Endothelial cell of umbilical vein (primary cell): ENCODE measurements at regions not wholly inside any gene's neighbourhood (a gene's known extent, or its start where the extent isn't known, plus 50 kb on each side); places are given as distances from the start of the nearest gene placed in this dataset.

Experiments used
- BruUV-seq: library from RNA; stranded (reverse); fragments of 400-500 nt; replicated peaks from 2 replicates; lab custom pipeline; 2021; lab: Mats Ljungman, UMichigan
- CTCF ChIA-PET: fragments of 300-600, 350-600 bp; sonication (Branson Sonifier 250); formaldehyde crosslinking; loops from one replicate; lab custom pipeline; 2021; ENCODE audit warnings: antibody characterized with exemption, inconsistent platforms; lab: Charles Lee
- POLR2A ChIA-PET: fragments of 300-600, 350-600 bp; sonication (Branson Sonifier 250); formaldehyde crosslinking; loops from one replicate; lab custom pipeline; 2021; ENCODE audit warnings: antibody characterized with exemption, inconsistent platforms; lab: Charles Lee
- DNase-seq: peaks from one replicate; pipeline ENCODE4 v3.0.0-alpha.2; 2011; ENCODE audit warnings: low read depth, low spot score
- FAIRE-seq: peaks from 2 replicates; lab custom pipeline; 2011; peaks lifted over from hg19 to GRCh38; lab: Jason Lieb, UNC
- H2AFZ ChIP-seq: 2 replicates; pipeline ENCODE4 v1.6.0; 2012; ENCODE audit warnings: low read depth, low read length, control low read depth, inconsistent platforms
- H3K27ac ChIP-seq: 2 replicates; pipeline ENCODE4 v1.5.1; 2011; ENCODE audit warnings: low read depth, mild to moderate bottlenecking, control low read depth, low read length, moderate library complexity; ENCODE audit not compliant: insufficient read depth
- H3K27me3 ChIP-seq, 2 experiments: 2 replicates each; pipeline versions ENCODE4 v1.6.0 to v1.6.1; 2011; ENCODE audit warnings: low read length in 2 of 2, mixed read lengths in 1 of 2; ENCODE audit not compliant: control insufficient read depth in 2 of 2, insufficient read depth in 2 of 2
- H3K36me3 ChIP-seq, 2 experiments: 2 replicates in 1 of 2; 3 replicates in 1 of 2; pipeline ENCODE4 v1.5.1; 2011; ENCODE audit warnings: low read length in 2 of 2, mild to moderate bottlenecking in 1 of 2, moderate library complexity in 1 of 2; ENCODE audit not compliant: control insufficient read depth in 2 of 2, insufficient read depth in 2 of 2; ENCODE audit errors: extremely low read depth in 1 of 2
- H3K4me1 ChIP-seq: 3 replicates; pipeline ENCODE4 v1.5.1; 2011; ENCODE audit warnings: mild to moderate bottlenecking, low read length; ENCODE audit not compliant: control insufficient read depth, insufficient read depth; ENCODE audit errors: extremely low read depth
- H3K4me2 ChIP-seq: 2 replicates; pipeline ENCODE4 v1.6.1; 2011; ENCODE audit warnings: low read length, control low read depth, mixed read lengths; ENCODE audit not compliant: insufficient read depth
- H3K4me3 ChIP-seq, 3 experiments: fragments of 200-600 bp in 1 of 3; sonication (generic), shearing (Covaris generic) in 1 of 3; replicated peaks in 1 of 3; 2 replicates each; pipeline ENCODE4 v1.5.1; 2011 to 2016; ENCODE audit warnings: control low read depth in 3 of 3, low read length in 3 of 3, mild to moderate bottlenecking in 2 of 3, inconsistent platforms in 1 of 3, low read depth in 1 of 3, moderate library complexity in 1 of 3; ENCODE audit not compliant: insufficient read depth in 1 of 3
- H3K79me2 ChIP-seq: 2 replicates; pipeline ENCODE4 v1.6.0; 2012; ENCODE audit warnings: low read length, inconsistent platforms; ENCODE audit not compliant: control insufficient read depth, insufficient read depth
- H3K9ac ChIP-seq: replicated peaks from 2 replicates; pipeline ENCODE3; 2011; ENCODE audit warnings: low read length, control low read depth; ENCODE audit not compliant: insufficient read depth; ENCODE audit errors: extremely low read depth
- H3K9me1 ChIP-seq: replicated peaks from 3 replicates; pipeline ENCODE4 v1.6.0; 2011; ENCODE audit warnings: mild to moderate bottlenecking, low read length; ENCODE audit not compliant: control insufficient read depth, insufficient read depth; ENCODE audit errors: extremely low read depth
- H3K9me3 ChIP-seq: replicated peaks from 2 replicates; pipeline ENCODE4 v1.5.1; 2012; ENCODE audit warnings: low read length, inconsistent platforms; ENCODE audit not compliant: control insufficient read depth, insufficient read depth
- H4K20me1 ChIP-seq: replicated peaks from 2 replicates; pipeline ENCODE3; 2011; ENCODE audit warnings: mild to moderate bottlenecking, low read length; ENCODE audit not compliant: control insufficient read depth, insufficient read depth; ENCODE audit errors: extremely low read depth
- EZH2 ChIP-seq: IDR thresholded peaks from 2 replicates; pipeline ENCODE4 v1.6.1; 2012; ENCODE audit warnings: borderline replicate concordance, low read depth, mild to moderate bottlenecking, moderate library complexity, low read length, inconsistent platforms; ENCODE audit not compliant: severe bottlenecking
- FOS ChIP-seq: IDR thresholded peaks from 2 replicates; pipeline ENCODE4 v1.6.1; 2011; ENCODE audit warnings: mild to moderate bottlenecking, low read length, moderate library complexity, borderline replicate concordance; ENCODE audit not compliant: insufficient read depth
- GATA2 ChIP-seq: IDR thresholded peaks from 2 replicates; pipeline ENCODE4 v1.7.0; 2011; ENCODE audit warnings: low read depth, mild to moderate bottlenecking, moderate library complexity, mixed read lengths, low read length; ENCODE audit not compliant: insufficient read length, insufficient read depth
- JUN ChIP-seq: IDR thresholded peaks from 2 replicates; pipeline ENCODE4 v1.6.1; 2011; ENCODE audit warnings: borderline replicate concordance, low read depth; ENCODE audit not compliant: insufficient read length, insufficient read depth
- MYC ChIP-seq: IDR thresholded peaks from one replicate; pipeline ENCODE4 v1.6.1; 2011; ENCODE audit warnings: mild to moderate bottlenecking, low read depth, low read length
- POLR2A ChIP-seq: IDR thresholded peaks from 2 replicates; pipeline ENCODE4 v1.6.1; 2012; ENCODE audit warnings: low read depth, mild to moderate bottlenecking, control low read depth, low read length
- POLR2AphosphoS5 ChIP-seq: IDR thresholded peaks from 2 replicates; pipeline ENCODE4 v1.6.1; 2012; ENCODE audit warnings: low read depth, mild to moderate bottlenecking, control low read depth, low read length, moderate library complexity; ENCODE audit not compliant: insufficient read depth
- dilution Hi-C: fragments of 300-500 bp; cut with MboI; formaldehyde crosslinking; loops from one replicate; pipeline ENCODE4 v1.15.0; 2019; ENCODE audit warnings: low sequenced_read_pairs; ENCODE audit not compliant: extremely low pct_ligation_motif_present
- intact Hi-C: fragments of 100-400 bp; cut with micrococcal nuclease; formaldehyde crosslinking; loops from one replicate; pipeline ENCODE4 v1.10.0; 2022
- TF ChIP-seq, protein P1 (sequence below), 2 donors: IDR thresholded peaks; 1 replicate in 1 of 2; 2 replicates in 1 of 2; pipeline ENCODE4 v1.5.1; 2011; ENCODE audit warnings: low read length in 2 of 2, mild to moderate bottlenecking in 2 of 2, moderate library complexity in 2 of 2, control low read depth in 1 of 2, inconsistent platforms in 1 of 2, low read depth in 1 of 2; ENCODE audit not compliant: insufficient read depth in 1 of 2; ENCODE audit errors: extremely low read depth in 1 of 2
- TF ChIP-seq, protein P2 (sequence below): IDR thresholded peaks from 2 replicates; pipeline ENCODE4 v1.6.1; 2011; ENCODE audit not compliant: insufficient read depth, insufficient read length

DNA sequence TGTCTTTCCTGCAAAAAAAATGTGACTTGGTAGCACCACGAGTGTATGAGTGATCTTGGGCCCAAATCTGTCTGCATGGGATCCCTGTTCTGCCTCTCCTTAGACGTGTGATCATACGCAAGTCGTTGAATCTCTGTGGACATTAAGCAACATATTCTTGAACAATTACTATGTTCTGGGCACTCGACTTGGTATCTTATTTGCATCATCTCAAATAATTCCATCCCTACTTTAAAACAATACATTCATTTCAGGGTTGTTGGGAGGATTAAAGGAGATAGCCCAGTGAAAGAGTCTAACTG, 145.4 kb upstream of the CPEB2 start:
- Histone ChIP-seq H3K4me3 (no peak overlapping the region), H2AFZ (no peak overlapping the region), H3K9me3 (no peaks in the 10 kb centered on the region), H3K4me2 (no peak overlapping the region), H3K27me3 (no peaks in the 10 kb centered on the region), H3K9me1 (no peaks in the 10 kb centered on the region), H3K9ac (no peak overlapping the region), H3K4me1 (no peaks in the 10 kb centered on the region), H3K79me2 (no peaks in the 10 kb centered on the region), H4K20me1 (no peaks in the 10 kb centered on the region), H3K27ac (no peak overlapping the region), H3K36me3 (no peaks in the 10 kb centered on the region)
- DNase-seq (no peak), FAIRE-seq (no peak)
- intact Hi-C loops = no loop called here
- no peak for TF ChIP-seq EZH2
- TF ChIP-seq POLR2AphosphoS5 = no peak
- TF ChIP-seq GATA2 = no peak
- no peak for TF ChIP-seq FOS
- TF ChIP-seq, protein P1, sequence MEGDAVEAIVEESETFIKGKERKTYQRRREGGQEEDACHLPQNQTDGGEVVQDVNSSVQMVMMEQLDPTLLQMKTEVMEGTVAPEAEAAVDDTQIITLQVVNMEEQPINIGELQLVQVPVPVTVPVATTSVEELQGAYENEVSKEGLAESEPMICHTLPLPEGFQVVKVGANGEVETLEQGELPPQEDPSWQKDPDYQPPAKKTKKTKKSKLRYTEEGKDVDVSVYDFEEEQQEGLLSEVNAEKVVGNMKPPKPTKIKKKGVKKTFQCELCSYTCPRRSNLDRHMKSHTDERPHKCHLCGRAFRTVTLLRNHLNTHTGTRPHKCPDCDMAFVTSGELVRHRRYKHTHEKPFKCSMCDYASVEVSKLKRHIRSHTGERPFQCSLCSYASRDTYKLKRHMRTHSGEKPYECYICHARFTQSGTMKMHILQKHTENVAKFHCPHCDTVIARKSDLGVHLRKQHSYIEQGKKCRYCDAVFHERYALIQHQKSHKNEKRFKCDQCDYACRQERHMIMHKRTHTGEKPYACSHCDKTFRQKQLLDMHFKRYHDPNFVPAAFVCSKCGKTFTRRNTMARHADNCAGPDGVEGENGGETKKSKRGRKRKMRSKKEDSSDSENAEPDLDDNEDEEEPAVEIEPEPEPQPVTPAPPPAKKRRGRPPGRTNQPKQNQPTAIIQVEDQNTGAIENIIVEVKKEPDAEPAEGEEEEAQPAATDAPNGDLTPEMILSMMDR (IDR thresholded peaks at IDR 0.05; ENCODE audit: extremely low read depth in 1 of 2, insufficient read depth in 1 of 2, low read depth in 1 of 2, low read length in 2 of 2) = no peak
- no peak for TF ChIP-seq POLR2A
- TF ChIP-seq, protein P2, sequence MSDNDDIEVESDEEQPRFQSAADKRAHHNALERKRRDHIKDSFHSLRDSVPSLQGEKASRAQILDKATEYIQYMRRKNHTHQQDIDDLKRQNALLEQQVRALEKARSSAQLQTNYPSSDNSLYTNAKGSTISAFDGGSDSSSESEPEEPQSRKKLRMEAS = no peak
- no peak for TF ChIP-seq MYC
- no peak for TF ChIP-seq JUN
- CTCF ChIA-PET = no interaction called here
- POLR2A ChIA-PET = no interaction called here
- BruUV-seq = no TSS peak
- dilution Hi-C loops = no loop called here
